ENCODE measurements at regions not wholly inside any gene's neighbourhood (a gene's known extent, or its start where the extent isn't known, plus 50 kb on each side); places are given as distances from the start of the nearest gene placed in this dataset.

GRCh38 chr5:74372502-74373064 is 267.9 kb downstream of the ENC1 start:
- no peak for DNase-seq (ENCODE audit: low spot score)
- H3K9me3 ChIP-seq: no peaks in the 10 kb centered on the region
- no peaks in the 10 kb centered on the region for H3K27me3 ChIP-seq (replicated peaks; ENCODE audit: insufficient read depth)
- H3K4me1 ChIP-seq (ENCODE audit: control insufficient read depth in 1 of 2, low read depth in 2 of 2): peaks cover 0 to 5% of the 10 kb centered on the region in 2 donors
- no peak for ATAC-seq (ENCODE audit: insufficient number of reproducible peaks, low FRiP score, low read depth)
- H3K4me3 ChIP-seq: no peak overlapping the region
- no peak overlapping the region for H3K27ac ChIP-seq
- no peaks in the 10 kb centered on the region for H3K36me3 ChIP-seq
- TF ChIP-seq, protein P1, sequence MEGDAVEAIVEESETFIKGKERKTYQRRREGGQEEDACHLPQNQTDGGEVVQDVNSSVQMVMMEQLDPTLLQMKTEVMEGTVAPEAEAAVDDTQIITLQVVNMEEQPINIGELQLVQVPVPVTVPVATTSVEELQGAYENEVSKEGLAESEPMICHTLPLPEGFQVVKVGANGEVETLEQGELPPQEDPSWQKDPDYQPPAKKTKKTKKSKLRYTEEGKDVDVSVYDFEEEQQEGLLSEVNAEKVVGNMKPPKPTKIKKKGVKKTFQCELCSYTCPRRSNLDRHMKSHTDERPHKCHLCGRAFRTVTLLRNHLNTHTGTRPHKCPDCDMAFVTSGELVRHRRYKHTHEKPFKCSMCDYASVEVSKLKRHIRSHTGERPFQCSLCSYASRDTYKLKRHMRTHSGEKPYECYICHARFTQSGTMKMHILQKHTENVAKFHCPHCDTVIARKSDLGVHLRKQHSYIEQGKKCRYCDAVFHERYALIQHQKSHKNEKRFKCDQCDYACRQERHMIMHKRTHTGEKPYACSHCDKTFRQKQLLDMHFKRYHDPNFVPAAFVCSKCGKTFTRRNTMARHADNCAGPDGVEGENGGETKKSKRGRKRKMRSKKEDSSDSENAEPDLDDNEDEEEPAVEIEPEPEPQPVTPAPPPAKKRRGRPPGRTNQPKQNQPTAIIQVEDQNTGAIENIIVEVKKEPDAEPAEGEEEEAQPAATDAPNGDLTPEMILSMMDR (IDR thresholded peaks at IDR 0.05): no peak

GRCh38 chr5:74372051-74372450 is 268.5 kb downstream of the ENC1 start:
- no peaks in the 10 kb centered on the region for H3K9me3 ChIP-seq
- DNase-seq (ENCODE audit: low spot score) (no peak), ATAC-seq (ENCODE audit: insufficient number of reproducible peaks, low FRiP score, low read depth) (no peak)
- no peaks in the 10 kb centered on the region for H3K36me3 ChIP-seq
- TF ChIP-seq, protein P1 (IDR thresholded peaks at IDR 0.05): no peak
- H3K27me3 ChIP-seq (replicated peaks; ENCODE audit: insufficient read depth): no peaks in the 10 kb centered on the region
- H3K27ac ChIP-seq: no peak overlapping the region
- no peak overlapping the region for H3K4me3 ChIP-seq
- H3K4me1 ChIP-seq (ENCODE audit: control insufficient read depth in 1 of 2, low read depth in 2 of 2): peaks cover 0 to 10% of the 10 kb centered on the region in 2 donors

DNA sequence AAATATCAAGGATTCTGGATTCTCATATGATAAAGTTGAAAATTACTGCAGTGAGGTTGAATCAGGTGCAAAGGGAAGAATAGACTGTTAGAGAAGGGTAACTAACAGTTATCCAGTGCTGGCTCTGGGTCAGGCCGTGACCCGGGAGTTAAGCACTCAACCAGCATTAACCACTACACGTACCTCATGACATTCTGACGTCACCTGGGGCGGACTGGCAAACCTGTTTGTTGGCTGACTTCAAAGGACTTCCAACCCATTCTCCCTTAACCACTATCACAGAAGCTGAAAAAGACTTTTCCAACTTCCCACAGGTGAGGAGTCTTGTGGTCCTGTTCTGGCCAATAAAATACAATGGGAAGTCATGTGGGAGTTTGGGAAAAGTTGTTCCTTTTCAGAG is 268.9 kb downstream of the ENC1 start:
- Histone ChIP-seq H3K4me3 (no peak overlapping the region), H3K9me3 (no peaks in the 10 kb centered on the region), H3K27me3 (replicated peaks; ENCODE audit: insufficient read depth) (no peaks in the 10 kb centered on the region), H3K36me3 (no peaks in the 10 kb centered on the region), H3K4me1 (ENCODE audit: control insufficient read depth in 1 of 2, low read depth in 2 of 2) (peaks cover 0 to 11% of the 10 kb centered on the region in 2 donors), H3K27ac (no peak overlapping the region)
- TF ChIP-seq, protein P1 (IDR thresholded peaks at IDR 0.05): no peak
- ATAC-seq (ENCODE audit: insufficient number of reproducible peaks, low FRiP score, low read depth): no peak
- no peak for DNase-seq (ENCODE audit: low spot score)

DNA sequence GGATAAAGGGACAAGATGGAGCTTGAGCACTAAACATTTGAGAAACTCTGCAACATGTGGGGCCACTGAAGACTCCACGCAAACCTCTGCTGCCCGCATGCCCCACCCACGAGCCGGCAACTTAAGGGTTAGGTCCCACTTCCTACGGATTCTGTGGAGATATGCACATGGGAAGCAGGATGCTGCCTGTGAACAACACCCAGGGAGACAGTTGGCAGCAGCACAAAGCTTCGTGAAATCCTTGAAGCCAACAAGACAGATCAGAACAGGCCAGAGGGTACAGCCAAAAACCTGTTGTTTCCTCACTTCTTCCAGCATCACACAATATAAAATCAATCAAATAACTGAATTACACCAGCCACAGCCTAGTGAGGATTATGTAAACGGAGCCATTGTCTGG is 270.4 kb downstream of the ENC1 start:
- TF ChIP-seq, protein P1 (IDR thresholded peaks at IDR 0.05): no peak
- DNase-seq (ENCODE audit: low spot score) (no peak), ATAC-seq (ENCODE audit: insufficient number of reproducible peaks, low FRiP score, low read depth) (no peak)
- Histone ChIP-seq H3K27ac (no peak overlapping the region), H3K4me3 (no peak overlapping the region), H3K27me3 (replicated peaks; ENCODE audit: insufficient read depth) (no peaks in the 10 kb centered on the region), H3K4me1 (ENCODE audit: control insufficient read depth in 1 of 2, low read depth in 2 of 2) (peaks cover 0 to 11% of the 10 kb centered on the region in 2 donors), H3K9me3 (no peaks in the 10 kb centered on the region), H3K36me3 (no peaks in the 10 kb centered on the region)

DNA sequence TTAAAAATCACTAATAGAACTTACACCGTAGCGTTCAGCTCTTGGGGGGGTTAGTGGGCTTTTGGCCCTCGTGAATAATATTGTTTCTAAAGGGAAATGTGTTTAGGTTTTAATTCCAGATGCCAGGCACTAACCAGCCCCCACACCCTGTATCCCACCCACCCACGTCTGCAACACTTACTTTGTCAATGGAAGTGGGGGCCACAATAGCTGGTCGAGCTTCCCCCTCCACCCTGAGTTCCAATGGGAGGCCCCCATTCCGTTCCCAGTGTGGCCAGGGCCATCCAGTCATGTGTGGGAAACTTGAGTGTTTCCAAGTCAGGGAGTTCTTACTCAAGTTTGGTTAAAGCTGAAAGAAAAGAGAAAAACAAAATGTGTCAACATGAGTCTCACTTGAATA is 271.4 kb downstream of the ENC1 start:
- no peak overlapping the region for H3K27ac ChIP-seq
- no peaks in the 10 kb centered on the region for H3K9me3 ChIP-seq
- peaks cover 0 to 11% of the 10 kb centered on the region in 2 donors for H3K4me1 ChIP-seq (ENCODE audit: control insufficient read depth in 1 of 2, low read depth in 2 of 2)
- DNase-seq (ENCODE audit: low spot score): no peak
- H3K4me3 ChIP-seq: no peak overlapping the region
- H3K27me3 ChIP-seq (replicated peaks; ENCODE audit: insufficient read depth): no peaks in the 10 kb centered on the region
- H3K36me3 ChIP-seq: no peaks in the 10 kb centered on the region
- TF ChIP-seq, protein P1 (IDR thresholded peaks at IDR 0.05): no peak
- ATAC-seq (ENCODE audit: insufficient number of reproducible peaks, low FRiP score, low read depth): no peak

Measured in thoracic aorta (tissue), 2 donors.